ENCODE measurements at regions not wholly inside any gene's neighbourhood (a gene's known extent, or its start where the extent isn't known, plus 50 kb on each side); places are given as distances from the start of the nearest gene placed in this dataset.

DNA sequence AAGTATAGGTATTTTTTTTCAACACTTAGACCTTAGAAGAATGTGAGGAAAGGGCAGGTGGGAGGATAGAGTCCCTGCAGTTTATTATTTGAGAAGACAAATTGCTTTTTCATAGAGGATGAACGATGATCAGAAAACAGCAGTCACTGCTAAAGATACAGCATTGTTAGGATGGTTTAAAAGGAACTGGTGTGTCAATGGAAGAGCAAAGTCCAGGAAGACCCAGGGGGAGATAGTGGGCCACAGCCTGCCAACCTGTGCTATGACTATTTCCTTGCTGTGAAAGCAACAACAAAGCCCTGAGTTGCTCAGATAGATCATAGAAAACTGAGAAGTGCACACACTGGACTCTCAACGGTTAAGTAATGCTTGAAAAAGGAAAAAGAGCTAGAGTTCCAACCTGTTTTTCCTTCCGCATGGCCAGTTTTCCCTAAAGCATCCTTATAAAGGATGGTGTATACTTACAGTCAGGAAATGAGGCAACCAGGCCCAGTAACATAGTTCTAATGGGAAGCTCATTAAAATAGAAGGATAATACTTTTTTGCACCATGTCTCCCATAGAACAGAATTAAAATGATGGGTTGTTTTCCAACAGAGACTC lies 153.8 kb downstream of the CEMIP2 start:
- H3K4me3 ChIP-seq (ENCODE audit: low read depth, low read length): no peak overlapping the region
- ChIA-PET POLR2A (no interaction called here), CTCF (interaction anchor here (0.6 to 2.0 kb wide), 3 partner anchors 10 to 272 kb away, joined by 3 to 10 read pairs (median 3); no protein-coding TSS in a partner anchor)
- no peak overlapping the region for H3K27ac ChIP-seq (ENCODE audit: low read depth, low read length)
- no peak for DNase-seq (ENCODE audit: low read depth, low spot score)
- TF ChIP-seq CTCF (IDR thresholded peaks at IDR 0.05; ENCODE audit: low read depth, low read length): no peak
- no peaks in the 10 kb centered on the region for H3K9me3 ChIP-seq (ENCODE audit: control insufficient read depth, insufficient read depth, low read length)
- peaks cover 2% of the 10 kb centered on the region for H3K27me3 ChIP-seq (ENCODE audit: control insufficient read depth, insufficient read depth, low read length)

DNA sequence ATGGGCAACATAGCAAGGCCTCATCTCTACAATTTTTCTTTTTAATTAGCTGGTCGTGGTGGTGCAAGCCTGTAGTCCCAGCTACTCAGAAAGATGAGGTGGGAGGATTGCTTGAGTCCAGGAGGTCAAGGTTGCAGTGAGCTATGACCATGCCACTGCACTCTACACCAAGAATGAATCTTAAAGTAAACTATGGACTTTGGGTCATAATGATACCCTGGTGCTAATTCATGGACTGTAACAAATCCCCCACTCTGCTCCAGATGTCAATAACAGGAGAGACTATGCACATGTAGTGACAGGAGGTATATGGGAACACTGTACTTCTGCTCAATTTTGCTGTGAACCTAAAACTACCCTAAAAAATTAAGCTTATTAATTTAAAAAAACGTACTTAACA lies 155.4 kb downstream of the CEMIP2 start:
- Histone ChIP-seq H3K4me3 (ENCODE audit: low read depth, low read length) (no peak overlapping the region), H3K27ac (ENCODE audit: low read depth, low read length) (no peak overlapping the region), H3K27me3 (ENCODE audit: control insufficient read depth, insufficient read depth, low read length) (peaks cover 2% of the 10 kb centered on the region), H3K9me3 (ENCODE audit: control insufficient read depth, insufficient read depth, low read length) (no peaks in the 10 kb centered on the region)
- no peak for DNase-seq (ENCODE audit: low read depth, low spot score)
- ChIA-PET CTCF (interaction anchor here (1.1 to 1.5 kb wide), 4 partner anchors 8 to 206 kb away, joined by 3 to 7 read pairs (median 4); no protein-coding TSS in a partner anchor), POLR2A (no interaction called here)
- no peak for TF ChIP-seq CTCF (IDR thresholded peaks at IDR 0.05; ENCODE audit: low read depth, low read length)

DNA sequence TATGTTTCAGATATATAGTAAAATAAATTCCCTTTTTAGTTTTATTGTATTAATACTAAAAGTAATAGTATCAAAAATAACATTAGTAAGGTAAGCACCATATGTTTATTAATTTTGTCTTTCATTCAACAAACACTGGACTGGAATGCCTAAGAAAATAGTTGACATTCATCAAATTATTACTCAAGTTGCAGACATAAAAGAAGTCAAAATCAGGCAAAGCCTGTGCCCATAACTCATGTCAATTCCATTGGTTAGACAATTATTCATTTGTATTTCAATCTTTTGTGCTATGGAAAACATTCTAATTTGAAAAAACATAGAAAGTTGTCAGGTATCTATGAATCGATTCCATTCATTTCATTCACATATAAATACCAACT lies 158.9 kb downstream of the CEMIP2 start:
- CTCF ChIA-PET: no interaction called here
- no peaks in the 10 kb centered on the region for H3K9me3 ChIP-seq (ENCODE audit: control insufficient read depth, insufficient read depth, low read length)
- no peaks in the 10 kb centered on the region for H3K27me3 ChIP-seq (ENCODE audit: control insufficient read depth, insufficient read depth, low read length)
- DNase-seq (ENCODE audit: low read depth, low spot score): no peak
- TF ChIP-seq CTCF (IDR thresholded peaks at IDR 0.05; ENCODE audit: low read depth, low read length): no peak
- no peak overlapping the region for H3K27ac ChIP-seq (ENCODE audit: low read depth, low read length)
- POLR2A ChIA-PET: no interaction called here
- H3K4me3 ChIP-seq (ENCODE audit: low read depth, low read length): no peak overlapping the region

DNA sequence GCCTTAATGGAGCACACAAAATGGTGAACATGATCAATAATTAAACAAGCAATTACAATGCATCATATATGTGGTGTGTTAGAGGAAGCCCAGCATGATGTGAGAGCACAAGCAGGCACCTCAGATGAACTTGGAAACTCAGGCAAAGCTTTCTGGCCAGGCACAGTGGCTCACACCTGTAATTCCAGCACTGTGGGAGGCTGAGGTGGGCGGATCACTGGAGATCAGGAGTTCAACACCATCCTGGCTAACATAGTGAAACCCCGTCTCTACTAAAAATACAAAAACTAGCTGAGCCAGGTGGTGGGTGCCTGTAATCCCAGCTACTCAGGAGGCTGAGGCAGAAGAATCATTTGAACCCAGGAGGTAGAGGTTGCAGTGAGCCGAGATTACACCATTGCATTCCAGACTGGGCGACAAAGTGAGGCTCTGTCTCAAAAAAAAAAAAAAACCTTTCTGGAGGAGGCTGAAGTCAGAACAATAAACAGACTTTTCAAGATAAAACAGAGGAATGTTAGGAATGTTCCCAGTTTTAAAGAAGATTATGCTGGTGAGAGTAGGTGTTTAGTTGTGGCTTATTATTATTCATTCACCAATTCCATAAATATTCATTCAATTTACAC lies 159.4 kb downstream of the CEMIP2 start:
- H3K4me3 ChIP-seq (ENCODE audit: low read depth, low read length): no peak overlapping the region
- no peaks in the 10 kb centered on the region for H3K9me3 ChIP-seq (ENCODE audit: control insufficient read depth, insufficient read depth, low read length)
- CTCF ChIA-PET: interaction anchor here (0.7 kb wide), 1 partner anchor 204 kb away, joined by 3 read pairs; no protein-coding TSS in a partner anchor
- no peaks in the 10 kb centered on the region for H3K27me3 ChIP-seq (ENCODE audit: control insufficient read depth, insufficient read depth, low read length)
- DNase-seq (ENCODE audit: low read depth, low spot score): no peak
- no peak for TF ChIP-seq CTCF (IDR thresholded peaks at IDR 0.05; ENCODE audit: low read depth, low read length)
- POLR2A ChIA-PET: interaction anchor here (0.6 to 0.7 kb wide), 2 partner anchors 55 to 159 kb away, joined by 3 read pairs; partner anchors contain the start of gene CEMIP2
- H3K27ac ChIP-seq (ENCODE audit: low read depth, low read length): no peak overlapping the region

- no peak for TF ChIP-seq CTCF (IDR thresholded peaks at IDR 0.05; ENCODE audit: low read depth, low read length)
- no peak for DNase-seq (ENCODE audit: low read depth, low spot score)
- Histone ChIP-seq H3K27me3 (ENCODE audit: control insufficient read depth, insufficient read depth, low read length) (no peaks in the 10 kb centered on the region), H3K4me3 (ENCODE audit: low read depth, low read length) (no peak overlapping the region), H3K9me3 (ENCODE audit: control insufficient read depth, insufficient read depth, low read length) (no peaks in the 10 kb centered on the region), H3K27ac (ENCODE audit: low read depth, low read length) (no peak overlapping the region)
- ChIA-PET POLR2A (no interaction called here), CTCF (interaction anchor here (1.1 to 6.3 kb wide), 3 partner anchors 108 to 199 kb away, joined by 3 to 80 read pairs (median 4); no protein-coding TSS in a partner anchor)
Observed at GRCh38 chr9:71608021-71608420, 160.3 kb downstream of the CEMIP2 start.
